ENCODE measurements at regions not wholly inside any gene's neighbourhood (a gene's known extent, or its start where the extent isn't known, plus 50 kb on each side); places are given as distances from the start of the nearest gene placed in this dataset.
"Not testable (repeated sequence)": the region's sequence is repeated elsewhere in the genome, so short reads cannot be mapped to it uniquely, and the experiment has no call there.

GRCh38 chr5:142398011-142398729 is 73.3 kb upstream of the SPRY4 start:
- not testable (repeated sequence) for TF ChIP-seq CTCF, POLR2A (IDR thresholded peaks at IDR 0.05)

Measured in right lobe of liver (tissue), 4 donors.